ENCODE measurements at regions not wholly inside any gene's neighbourhood (a gene's known extent, or its start where the extent isn't known, plus 50 kb on each side); places are given as distances from the start of the nearest gene placed in this dataset.

- no peak for TF ChIP-seq POLR2A (IDR thresholded peaks at IDR 0.05)
- no peak for TF ChIP-seq CTCF (IDR thresholded peaks at IDR 0.05)
- no peak for TF ChIP-seq POLR2AphosphoS5 (IDR thresholded peaks at IDR 0.05)
These were observed 204.0 kb downstream of the FZD1 start for GRCh38 chr7:91468256-91468655.

Measured in gastroesophageal sphincter (tissue), 3 donors.